Breast epithelium (tissue), 4 donors: ENCODE measurements at regions not wholly inside any gene's neighbourhood (a gene's known extent, or its start where the extent isn't known, plus 50 kb on each side); places are given as distances from the start of the nearest gene placed in this dataset.

Source experiments
- DNase-seq, 2 donors: peaks; one replicate each; pipeline ENCODE4 v3.0.0-alpha.2; 2019; ENCODE audit warnings: low spot score in 2 of 2
- H3K27ac ChIP-seq, 2 donors: fragments of 200-600 bp; sonication (generic) in 1 of 2; one replicate each; pipeline ENCODE4 v1.5.1; 2016 to 2019; ENCODE audit warnings: mild to moderate bottlenecking in 1 of 2
- H3K27me3 ChIP-seq, 2 donors: fragments of 200-600 bp; sonication (generic) in 1 of 2; one replicate each; pipeline versions ENCODE4 v1.5.1 to v1.6.0; 2017 to 2019; ENCODE audit warnings: control low read depth in 1 of 2, mild to moderate bottlenecking in 1 of 2
- H3K36me3 ChIP-seq: fragments of 200-600 bp; one replicate; pipeline ENCODE4 v1.5.1; 2019
- H3K4me1 ChIP-seq, 2 donors: fragments of 200-600 bp; sonication (generic); one replicate each; pipeline ENCODE4 v1.5.1; 2016 to 2019; ENCODE audit warnings: control low read depth in 1 of 2
- H3K4me3 ChIP-seq, 3 donors: fragments of 200-600 bp; sonication (generic); 1 replicate in 2 of 3; 2 replicates in 1 of 3; pipeline ENCODE4 v1.5.1; 2016 to 2019; ENCODE audit warnings: mild to moderate bottlenecking in 3 of 3, moderate library complexity in 2 of 3
- H3K9me3 ChIP-seq, 2 donors: fragments of 200-600 bp; sonication (generic) in 1 of 2; one replicate each; pipeline ENCODE4 v1.5.1; 2016 to 2019; ENCODE audit warnings: control low read depth in 1 of 2
- CTCF ChIP-seq, 3 donors: fragments of 450-650 bp; IDR thresholded peaks; one replicate each; pipeline ENCODE4 v1.5.1; 2016 to 2017; ENCODE audit warnings: antibody characterized with exemption in 3 of 3, mild to moderate bottlenecking in 3 of 3, moderate library complexity in 3 of 3
- POLR2A ChIP-seq: fragments of 450-650 bp; IDR thresholded peaks from one replicate; pipeline ENCODE4 v1.6.1; 2016; ENCODE audit warnings: antibody characterized with exemption, mild to moderate bottlenecking, moderate library complexity
- POLR2AphosphoS5 ChIP-seq, 3 donors: sonication (generic); formaldehyde crosslinking; IDR thresholded peaks; one replicate each; pipeline ENCODE4 v1.6.1; 2017; ENCODE audit warnings: antibody characterized with exemption in 3 of 3
- intact Hi-C: fragments of 100-400 bp; cut with DNase I; formaldehyde crosslinking; loops from one replicate; pipeline ENCODE4 v1.15.1; 2023; ENCODE audit warnings: low total_unique reads

GRCh38 chrX:151476604-151477303, 79.7 kb downstream of the VMA21 start:
- Histone ChIP-seq H3K27ac (no peak overlapping the region), H3K9me3 (peaks cover 3 to 11% of the 10 kb centered on the region in 2 donors), H3K27me3 (peaks cover 0 to 10% of the 10 kb centered on the region in 2 donors), H3K36me3 (no peaks in the 10 kb centered on the region), H3K4me1 (no peaks in the 10 kb centered on the region), H3K4me3 (no peak overlapping the region)
- intact Hi-C loops, result no loop called here
- TF ChIP-seq CTCF (IDR thresholded peaks at IDR 0.05) (no peak), POLR2AphosphoS5 (IDR thresholded peaks at IDR 0.05) (no peak), POLR2A (no peak)
- DNase-seq, result no peak

- Histone ChIP-seq H3K4me3 (no peak overlapping the region), H3K27ac (no peak overlapping the region), H3K36me3 (no peaks in the 10 kb centered on the region), H3K27me3 (peaks cover 0 to 10% of the 10 kb centered on the region in 2 donors), H3K4me1 (no peaks in the 10 kb centered on the region), H3K9me3 (no peaks in the 10 kb centered on the region)
- intact Hi-C loops, result no loop called here
- DNase-seq, result no peak
- TF ChIP-seq POLR2A (no peak), CTCF (IDR thresholded peaks at IDR 0.05) (no peak), POLR2AphosphoS5 (IDR thresholded peaks at IDR 0.05) (no peak)
Observed at GRCh38 chrX:151478058-151478457, 81.1 kb downstream of the VMA21 start.

DNA sequence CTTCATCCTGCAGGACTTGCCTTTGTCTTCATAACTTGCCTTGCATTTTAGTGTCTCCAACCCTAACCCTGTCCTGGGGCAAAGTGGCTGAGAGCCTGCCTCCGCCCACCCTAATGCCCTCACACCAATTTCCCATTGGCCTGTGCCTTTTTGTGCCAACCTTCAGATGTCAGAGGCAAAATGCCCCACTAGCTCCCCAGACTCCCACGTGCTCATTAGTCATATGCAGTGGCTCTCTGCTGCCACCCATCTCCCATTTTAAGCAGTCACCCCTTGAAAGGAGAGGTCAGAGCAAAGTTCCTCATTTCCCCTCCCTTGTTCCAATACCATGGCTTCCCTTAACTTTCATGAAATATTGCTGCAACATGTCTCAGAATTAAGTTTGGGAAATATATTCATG, 74.8 kb upstream of the PASD1 start:
- intact Hi-C loops, result no loop called here
- Histone ChIP-seq H3K36me3 (no peaks in the 10 kb centered on the region), H3K4me3 (no peak overlapping the region), H3K27ac (no peak overlapping the region), H3K27me3 (no peaks in the 10 kb centered on the region), H3K4me1 (no peaks in the 10 kb centered on the region), H3K9me3 (no peaks in the 10 kb centered on the region)
- no peak for DNase-seq
- TF ChIP-seq POLR2A (no peak), CTCF (IDR thresholded peaks at IDR 0.05) (no peak), POLR2AphosphoS5 (IDR thresholded peaks at IDR 0.05) (no peak)

GRCh38 chrX:151505796-151506195, 57.7 kb upstream of the PASD1 start:
- Histone ChIP-seq H3K4me1 (no peaks in the 10 kb centered on the region), H3K27ac (no peak overlapping the region), H3K9me3 (no peaks in the 10 kb centered on the region), H3K36me3 (no peaks in the 10 kb centered on the region), H3K4me3 (no peak overlapping the region), H3K27me3 (peaks cover 0 to 24% of the 10 kb centered on the region in 2 donors)
- no peak for TF ChIP-seq POLR2AphosphoS5 (IDR thresholded peaks at IDR 0.05)
- DNase-seq, result no peak
- intact Hi-C loops, result no loop called here

DNA sequence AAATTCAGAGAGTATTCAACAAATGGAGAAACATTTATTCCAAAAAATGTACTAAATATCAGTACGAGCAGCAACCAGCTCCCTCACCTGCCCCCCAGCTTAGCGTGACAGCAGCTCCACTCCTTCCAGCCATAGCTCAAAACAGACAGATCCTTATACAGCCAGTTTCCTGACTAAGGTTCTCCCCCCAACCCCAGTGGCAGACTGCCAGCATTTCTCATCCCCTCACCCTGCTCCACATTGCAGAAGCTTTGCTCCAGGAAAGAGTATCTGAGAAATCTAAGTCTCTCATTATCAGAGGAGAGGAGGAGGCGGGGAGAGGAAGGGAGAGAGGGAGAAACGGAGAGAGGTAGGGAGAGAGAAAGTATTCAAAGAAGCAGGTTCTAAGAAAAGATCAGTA, 53.3 kb upstream of the PASD1 start:
- Histone ChIP-seq H3K4me3 (no peak overlapping the region), H3K27me3 (peaks cover 0 to 44% of the 10 kb centered on the region in 2 donors), H3K36me3 (no peaks in the 10 kb centered on the region), H3K4me1 (no peaks in the 10 kb centered on the region), H3K9me3 (no peaks in the 10 kb centered on the region), H3K27ac (no peak overlapping the region)
- DNase-seq, result no peak
- TF ChIP-seq POLR2AphosphoS5 (IDR thresholded peaks at IDR 0.05), result no peak
- no peak for TF ChIP-seq CTCF (IDR thresholded peaks at IDR 0.05)
- no peak for TF ChIP-seq POLR2A
- intact Hi-C loops, result no loop called here
